IMR-90 (cell line): ENCODE measurements at regions not wholly inside any gene's neighbourhood (a gene's known extent, or its start where the extent isn't known, plus 50 kb on each side); places are given as distances from the start of the nearest gene placed in this dataset.

Experiments used
- ATAC-seq: fragments of 200-7000 bp; cut with Tn5 transposase; 2 replicates; pipeline ENCODE4 v1.9.1; 2020; ENCODE audit warnings: low read depth, mild to moderate bottlenecking, moderate library complexity
- BruUV-seq: library from RNA; stranded (reverse); fragments of 400-500 nt; replicated peaks from 2 replicates; lab custom pipeline; 2021; lab: Mats Ljungman, UMichigan
- CTCF ChIA-PET: fragments of 300-600 bp; formaldehyde crosslinking; extraction: SDS; loops from one replicate; lab custom pipeline; 2021; ENCODE audit warnings: antibody characterized with exemption; lab: Yijun Ruan, JAX
- POLR2A ChIA-PET: fragments of 300-600 bp; sonication (Branson Sonifier 250); formaldehyde crosslinking; loops from one replicate; lab custom pipeline; 2022; ENCODE audit warnings: antibody characterized with exemption; ENCODE audit not compliant: unreplicated experiment; lab: Charles Lee
- DNase-seq: peaks from one replicate; pipeline ENCODE4 v3.0.0; 2013
- H2AFZ ChIP-seq: replicated peaks from 2 replicates; pipeline ENCODE3; 2013; ENCODE audit warnings: low read length, mild to moderate bottlenecking; ENCODE audit not compliant: poor library complexity
- H2AK5ac ChIP-seq: 2 replicates; pipeline ENCODE4 v1.6.1; 2013; ENCODE audit warnings: low read depth, low read length, inconsistent platforms
- H2AK9ac ChIP-seq: replicated peaks from 2 replicates; pipeline ENCODE3; 2013; ENCODE audit warnings: mild to moderate bottlenecking, low read depth, low read length, moderate library complexity; ENCODE audit not compliant: poor library complexity
- H2BK120ac ChIP-seq: 2 replicates; pipeline ENCODE4 v1.6.1; 2013; ENCODE audit warnings: low read depth, low read length, inconsistent platforms
- H2BK15ac ChIP-seq: 3 replicates; pipeline ENCODE4 v1.6.1; 2013; ENCODE audit warnings: low read depth, low read length, inconsistent platforms
- H2BK20ac ChIP-seq: 2 replicates; pipeline ENCODE4 v1.6.1; 2013; ENCODE audit warnings: low read depth, mild to moderate bottlenecking, inconsistent platforms, low read length, moderate library complexity
- H2BK5ac ChIP-seq: 2 replicates; pipeline ENCODE4 v1.6.1; 2013; ENCODE audit warnings: mild to moderate bottlenecking, low read depth, low read length, inconsistent platforms; ENCODE audit not compliant: poor library complexity, severe bottlenecking
- H3K14ac ChIP-seq: replicated peaks from 2 replicates; pipeline ENCODE4 v1.6.1; 2013; ENCODE audit warnings: low read depth, low read length, inconsistent platforms
- H3K18ac ChIP-seq: 2 replicates; pipeline ENCODE4 v1.6.1; 2013; ENCODE audit warnings: low read depth, low read length, control low read depth
- H3K23ac ChIP-seq: 2 replicates; pipeline ENCODE4 v1.6.1; 2013; ENCODE audit warnings: low read depth, low read length, inconsistent platforms
- H3K27ac ChIP-seq: 2 replicates; pipeline ENCODE4 v1.5.1; 2013; ENCODE audit warnings: mild to moderate bottlenecking, control low read depth, low read length; ENCODE audit not compliant: insufficient read depth
- H3K27me3 ChIP-seq: 2 replicates; pipeline ENCODE4 v1.6.1; 2013; ENCODE audit warnings: low read length; ENCODE audit not compliant: control insufficient read depth, insufficient read depth
- H3K36me3 ChIP-seq: 2 replicates; pipeline ENCODE4 v1.6.1; 2013; ENCODE audit warnings: low read length, mixed read lengths; ENCODE audit not compliant: control insufficient read depth, insufficient read depth
- H3K4ac ChIP-seq: 2 replicates; pipeline ENCODE4 v1.6.1; 2013; ENCODE audit warnings: low read depth, low read length, inconsistent platforms
- H3K4me1 ChIP-seq: 2 replicates; pipeline ENCODE4 v1.6.1; 2013; ENCODE audit warnings: low read length, mixed read lengths; ENCODE audit not compliant: control insufficient read depth, insufficient read depth
- H3K4me2 ChIP-seq: 2 replicates; pipeline ENCODE4 v1.6.1; 2013; ENCODE audit warnings: low read depth, mild to moderate bottlenecking, control low read depth, low read length, moderate library complexity
- H3K4me3 ChIP-seq: 2 replicates; pipeline ENCODE4 v1.5.1; 2013; ENCODE audit warnings: low read depth, mild to moderate bottlenecking, control low read depth, low read length, moderate library complexity; ENCODE audit not compliant: insufficient read depth
- H3K56ac ChIP-seq: 2 replicates; pipeline ENCODE4 v1.6.1; 2013; ENCODE audit warnings: low read length, inconsistent platforms; ENCODE audit not compliant: insufficient read depth; ENCODE audit errors: extremely low read depth
- H3K79me1 ChIP-seq, 2 experiments: 2 replicates each; pipeline ENCODE4 v1.6.1; 2013; ENCODE audit warnings: low read length in 2 of 2, inconsistent platforms in 1 of 2, low read depth in 1 of 2
- H3K9ac ChIP-seq: 2 replicates; pipeline ENCODE4 v1.6.1; 2013; ENCODE audit warnings: low read depth, low read length, control low read depth
- H3K9me1 ChIP-seq: 2 replicates; pipeline ENCODE4 v1.6.1; 2013; ENCODE audit warnings: low read length, inconsistent platforms; ENCODE audit not compliant: insufficient read depth
- H3K9me3 ChIP-seq: 2 replicates; pipeline ENCODE4 v1.6.1; 2013; ENCODE audit warnings: low read length; ENCODE audit not compliant: control insufficient read depth, insufficient read depth
- H4K20me1 ChIP-seq: 2 replicates; pipeline ENCODE4 v1.6.1; 2013; ENCODE audit warnings: low read length, inconsistent platforms; ENCODE audit not compliant: insufficient read depth
- H4K5ac ChIP-seq: 2 replicates; pipeline ENCODE4 v1.6.1; 2013; ENCODE audit warnings: mild to moderate bottlenecking, low read depth, low read length, control low read depth
- H4K8ac ChIP-seq, 2 experiments: 2 replicates each; pipeline ENCODE4 v1.6.1; 2013; ENCODE audit warnings: low read depth in 2 of 2, low read length in 2 of 2, control low read depth in 1 of 2, inconsistent platforms in 1 of 2
- H4K91ac ChIP-seq: 2 replicates; pipeline ENCODE4 v1.6.1; 2013; ENCODE audit warnings: low read depth, low read length, inconsistent platforms; ENCODE audit not compliant: insufficient read depth
- BHLHE40 ChIP-seq: fragments of 150-350 bp; IDR thresholded peaks from 2 replicates; pipeline ENCODE4 v1.6.1; 2016; ENCODE audit warnings: mild to moderate bottlenecking, low read depth, low read length
- CEBPB ChIP-seq: IDR thresholded peaks from 2 replicates; pipeline ENCODE4 v1.6.1; 2012; ENCODE audit warnings: low read depth, low read length, improper control_type of control experiment
- FOS ChIP-seq: fragments of 150-350 bp; IDR thresholded peaks from 2 replicates; pipeline ENCODE4 v1.6.1; 2016; ENCODE audit warnings: low read depth, low read length
- RAD21 ChIP-seq: IDR thresholded peaks from 2 replicates; pipeline ENCODE4 v1.6.1; 2012; ENCODE audit warnings: low read length, improper control_type of control experiment
- RFX5 ChIP-seq: IDR thresholded peaks from 2 replicates; pipeline ENCODE4 v1.8.0; 2012; ENCODE audit warnings: low read depth, mild to moderate bottlenecking, low read length, moderate library complexity
- SMC3 ChIP-seq: fragments of 150-350 bp; IDR thresholded peaks from 2 replicates; pipeline ENCODE4 v1.6.1; 2016; ENCODE audit warnings: low read depth, mild to moderate bottlenecking, antibody characterized with exemption, low read length, moderate library complexity
- WGBS, 2 experiments: methylation state at CpG; one replicate each; pipeline versions ENCODE4 v1.1.5 to v1.1.7; 2013; ENCODE audit warnings: missing lambda C conversion rate in 2 of 2; ENCODE audit not compliant: insufficient read length in 1 of 2; ENCODE audit errors: extremely low coverage in 2 of 2; 5-methylcytosine and 5-hydroxymethylcytosine counted together
- dilution Hi-C: fragments of 300-500 bp; cut with HindIII; formaldehyde crosslinking; loops from one replicate; pipeline ENCODE4 v1.14.3; 2018; ENCODE audit warnings: low sequenced_read_pairs; ENCODE audit not compliant: unreplicated experiment
- in situ Hi-C: fragments of 300-500 bp; cut with MboI; formaldehyde crosslinking; loops from 3 replicates; pipeline ENCODE4 v1.14.3; 2019; ENCODE audit warnings: low sequenced_read_pairs, inconsistent platforms, mixed read lengths
- intact Hi-C: fragments of 100-400 bp; cut with micrococcal nuclease; formaldehyde crosslinking; loops from 2 replicates; pipeline ENCODE4 v1.10.0; 2022

GRCh38 chr17:68657576-68657975 lies 56.4 kb upstream of the FAM20A start:
- no peak overlapping the region for H2BK20ac ChIP-seq
- in situ Hi-C loops: no loop called here
- H3K56ac ChIP-seq: no peak overlapping the region
- no peak overlapping the region for H3K4me2 ChIP-seq
- no peak overlapping the region for H2AK5ac ChIP-seq
- no peak for DNase-seq
- dilution Hi-C loops: no loop called here
- H3K9me3 ChIP-seq: no peaks in the 10 kb centered on the region
- no peaks in the 10 kb centered on the region for H3K79me1 ChIP-seq
- H2AFZ ChIP-seq: no peak overlapping the region
- POLR2A ChIA-PET: no interaction called here
- no peak for TF ChIP-seq FOS
- TF ChIP-seq SMC3: no peak
- TF ChIP-seq BHLHE40: no peak
- no peak for TF ChIP-seq RFX5
- no peak for TF ChIP-seq CEBPB
- TF ChIP-seq RAD21: no peak
- no peak overlapping the region for H3K9ac ChIP-seq
- CTCF ChIA-PET: no interaction called here
- H3K23ac ChIP-seq: no peak overlapping the region
- H3K27me3 ChIP-seq: no peaks in the 10 kb centered on the region
- no CpG with 5 or more reads among the region's 2 CpGs for WGBS, 2 experiments
- ATAC-seq: no peak
- no peaks in the 10 kb centered on the region for H4K20me1 ChIP-seq
- no peak overlapping the region for H4K8ac ChIP-seq
- no peaks in the 10 kb centered on the region for H3K4me1 ChIP-seq
- H4K91ac ChIP-seq: no peak overlapping the region
- H2BK15ac ChIP-seq: no peak overlapping the region
- H4K5ac ChIP-seq: no peak overlapping the region
- no peak overlapping the region for H3K4ac ChIP-seq
- no TSS peak for BruUV-seq
- no peak overlapping the region for H2AK9ac ChIP-seq
- H3K14ac ChIP-seq: no peak overlapping the region
- no peak overlapping the region for H2BK120ac ChIP-seq
- H3K9me1 ChIP-seq: no peaks in the 10 kb centered on the region
- no peak overlapping the region for H3K27ac ChIP-seq
- intact Hi-C loops: no loop called here
- no peak overlapping the region for H3K4me3 ChIP-seq
- no peaks in the 10 kb centered on the region for H3K36me3 ChIP-seq
- H2BK5ac ChIP-seq: no peak overlapping the region
- H3K18ac ChIP-seq: no peak overlapping the region
